ENCODE measurements at regions not wholly inside any gene's neighbourhood (a gene's known extent, or its start where the extent isn't known, plus 50 kb on each side); places are given as distances from the start of the nearest gene placed in this dataset.

GRCh38 chr11:12319988-12320387 is 57.4 kb upstream of the PARVA start:
- no peak for TF ChIP-seq POLR2AphosphoS5 (IDR thresholded peaks at IDR 0.05)
- no peak for TF ChIP-seq CTCF (IDR thresholded peaks at IDR 0.05)
